OCI-LY1 (cell line): ENCODE measurements at regions not wholly inside any gene's neighbourhood (a gene's known extent, or its start where the extent isn't known, plus 50 kb on each side); places are given as distances from the start of the nearest gene placed in this dataset.

Experiments used
- H2AFZ ChIP-seq: fragments of 200-600 bp; sonication (generic), shearing (Covaris generic); 2 replicates; pipeline ENCODE4 v1.6.0; 2014; ENCODE audit warnings: antibody characterized with exemption, mild to moderate bottlenecking, low read length
- H3F3A ChIP-seq: fragments of 200-600 bp; sonication (generic), shearing (Covaris generic); 2 replicates; pipeline ENCODE4 v1.6.0; 2014; ENCODE audit warnings: mild to moderate bottlenecking, antibody characterized with exemption, low read length, moderate library complexity; ENCODE audit not compliant: insufficient read depth
- H3K27ac ChIP-seq: fragments of 200-600 bp; sonication (generic); 2 replicates; pipeline ENCODE4 v1.5.1; 2014; ENCODE audit warnings: low read length, mixed run types, mild to moderate bottlenecking, low read depth; ENCODE audit not compliant: poor library complexity, severe bottlenecking
- H3K27me3 ChIP-seq: fragments of 200-600 bp; sonication (generic); 2 replicates; pipeline ENCODE4 v1.6.0; 2014; ENCODE audit warnings: antibody characterized with exemption, mild to moderate bottlenecking, low read length, moderate library complexity; ENCODE audit not compliant: insufficient read depth
- H3K36me3 ChIP-seq: fragments of 200-600 bp; sonication (generic); 2 replicates; pipeline ENCODE4 v1.6.1; 2014; ENCODE audit warnings: mild to moderate bottlenecking, antibody characterized with exemption, low read length, moderate library complexity, mixed read lengths; ENCODE audit not compliant: insufficient read depth
- H3K4me1 ChIP-seq: fragments of 200-600 bp; sonication (generic); 2 replicates; pipeline ENCODE4 v1.5.1; 2014; ENCODE audit warnings: mild to moderate bottlenecking, low read length, moderate library complexity; ENCODE audit not compliant: insufficient read depth, severe bottlenecking
- H3K4me2 ChIP-seq: fragments of 200-600 bp; sonication (generic), shearing (Covaris generic); 2 replicates; pipeline ENCODE4 v1.6.1; 2014; ENCODE audit warnings: low read length
- H3K4me3 ChIP-seq: fragments of 200-600 bp; sonication (generic); 2 replicates; pipeline ENCODE4 v1.5.1; 2014; ENCODE audit warnings: low read length, low read depth, mild to moderate bottlenecking, mixed read lengths; ENCODE audit not compliant: poor library complexity, severe bottlenecking
- H3K79me2 ChIP-seq: fragments of 200-600 bp; shearing (Covaris generic); 2 replicates; pipeline ENCODE4 v1.6.1; 2016; ENCODE audit warnings: mixed run types, low read length, mixed read lengths; ENCODE audit not compliant: insufficient read depth
- H3K9ac ChIP-seq: fragments of 200-600 bp; sonication (generic), shearing (Covaris generic); 2 replicates; pipeline ENCODE4 v1.6.1; 2014; ENCODE audit warnings: mild to moderate bottlenecking, low read length, mixed read lengths
- H3K9me2 ChIP-seq: fragments of 200-600 bp; sonication (generic), shearing (Covaris generic); 2 replicates; pipeline ENCODE4 v1.6.1; 2014; ENCODE audit warnings: low read depth, mild to moderate bottlenecking, low read length, mixed read lengths
- H3K9me3 ChIP-seq: fragments of 200-600 bp; shearing (Covaris generic); 2 replicates; pipeline ENCODE4 v1.6.1; 2014; ENCODE audit warnings: low read length, mixed read lengths
- H4K20me1 ChIP-seq: fragments of 200-600 bp; sonication (generic), shearing (Covaris generic); 2 replicates; pipeline ENCODE4 v1.6.0; 2016; ENCODE audit warnings: mild to moderate bottlenecking, low read length; ENCODE audit not compliant: insufficient read depth
- EZH2 ChIP-seq: fragments of 200-600 bp; sonication (generic), shearing (Covaris generic); IDR thresholded peaks from 2 replicates; pipeline ENCODE4 v1.8.0; 2017; ENCODE audit warnings: borderline replicate concordance, mixed run types, mild to moderate bottlenecking, antibody characterized with exemption, low read length, moderate library complexity, mixed read lengths
- TF ChIP-seq, protein P1 (sequence below): fragments of 200-600 bp; sonication (generic), shearing (Covaris generic); IDR thresholded peaks from 2 replicates; pipeline ENCODE4 v1.5.1; 2017; ENCODE audit warnings: mild to moderate bottlenecking, antibody characterized with exemption, low read length, moderate library complexity, mixed read lengths

DNA sequence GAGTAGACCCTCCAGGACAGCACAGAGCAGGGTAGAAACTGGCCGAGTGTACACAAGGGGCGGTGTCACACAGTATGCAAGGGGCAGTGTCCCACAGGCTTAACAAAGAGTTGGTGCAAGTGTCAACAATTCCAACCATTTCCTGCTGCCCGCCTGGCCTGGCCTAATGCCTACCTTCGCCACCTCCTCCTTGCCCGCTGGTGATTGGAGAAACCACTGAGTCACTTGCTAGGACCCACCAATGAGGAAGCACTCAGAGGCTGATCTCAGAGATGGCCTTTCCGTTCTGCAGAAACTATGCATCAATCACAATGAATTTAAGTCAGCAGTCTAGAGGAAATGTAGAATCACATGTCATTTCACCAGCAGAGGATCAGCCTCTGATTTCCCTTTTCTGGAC is 263.3 kb upstream of the PKDCC start:
- H3K36me3 ChIP-seq = no peaks in the 10 kb centered on the region
- H4K20me1 ChIP-seq = no peaks in the 10 kb centered on the region
- no peaks in the 10 kb centered on the region for H3F3A ChIP-seq
- H3K79me2 ChIP-seq = no peaks in the 10 kb centered on the region
- H3K4me1 ChIP-seq = no peaks in the 10 kb centered on the region
- H3K27ac ChIP-seq = no peak overlapping the region
- H3K27me3 ChIP-seq = no peaks in the 10 kb centered on the region
- TF ChIP-seq EZH2 = no peak
- TF ChIP-seq, protein P1, sequence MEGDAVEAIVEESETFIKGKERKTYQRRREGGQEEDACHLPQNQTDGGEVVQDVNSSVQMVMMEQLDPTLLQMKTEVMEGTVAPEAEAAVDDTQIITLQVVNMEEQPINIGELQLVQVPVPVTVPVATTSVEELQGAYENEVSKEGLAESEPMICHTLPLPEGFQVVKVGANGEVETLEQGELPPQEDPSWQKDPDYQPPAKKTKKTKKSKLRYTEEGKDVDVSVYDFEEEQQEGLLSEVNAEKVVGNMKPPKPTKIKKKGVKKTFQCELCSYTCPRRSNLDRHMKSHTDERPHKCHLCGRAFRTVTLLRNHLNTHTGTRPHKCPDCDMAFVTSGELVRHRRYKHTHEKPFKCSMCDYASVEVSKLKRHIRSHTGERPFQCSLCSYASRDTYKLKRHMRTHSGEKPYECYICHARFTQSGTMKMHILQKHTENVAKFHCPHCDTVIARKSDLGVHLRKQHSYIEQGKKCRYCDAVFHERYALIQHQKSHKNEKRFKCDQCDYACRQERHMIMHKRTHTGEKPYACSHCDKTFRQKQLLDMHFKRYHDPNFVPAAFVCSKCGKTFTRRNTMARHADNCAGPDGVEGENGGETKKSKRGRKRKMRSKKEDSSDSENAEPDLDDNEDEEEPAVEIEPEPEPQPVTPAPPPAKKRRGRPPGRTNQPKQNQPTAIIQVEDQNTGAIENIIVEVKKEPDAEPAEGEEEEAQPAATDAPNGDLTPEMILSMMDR = no peak
- no peak overlapping the region for H3K9ac ChIP-seq
- no peaks in the 10 kb centered on the region for H3K9me2 ChIP-seq
- H3K4me3 ChIP-seq = no peak overlapping the region
- H3K9me3 ChIP-seq = no peaks in the 10 kb centered on the region
- no peak overlapping the region for H3K4me2 ChIP-seq
- H2AFZ ChIP-seq = no peak overlapping the region

DNA sequence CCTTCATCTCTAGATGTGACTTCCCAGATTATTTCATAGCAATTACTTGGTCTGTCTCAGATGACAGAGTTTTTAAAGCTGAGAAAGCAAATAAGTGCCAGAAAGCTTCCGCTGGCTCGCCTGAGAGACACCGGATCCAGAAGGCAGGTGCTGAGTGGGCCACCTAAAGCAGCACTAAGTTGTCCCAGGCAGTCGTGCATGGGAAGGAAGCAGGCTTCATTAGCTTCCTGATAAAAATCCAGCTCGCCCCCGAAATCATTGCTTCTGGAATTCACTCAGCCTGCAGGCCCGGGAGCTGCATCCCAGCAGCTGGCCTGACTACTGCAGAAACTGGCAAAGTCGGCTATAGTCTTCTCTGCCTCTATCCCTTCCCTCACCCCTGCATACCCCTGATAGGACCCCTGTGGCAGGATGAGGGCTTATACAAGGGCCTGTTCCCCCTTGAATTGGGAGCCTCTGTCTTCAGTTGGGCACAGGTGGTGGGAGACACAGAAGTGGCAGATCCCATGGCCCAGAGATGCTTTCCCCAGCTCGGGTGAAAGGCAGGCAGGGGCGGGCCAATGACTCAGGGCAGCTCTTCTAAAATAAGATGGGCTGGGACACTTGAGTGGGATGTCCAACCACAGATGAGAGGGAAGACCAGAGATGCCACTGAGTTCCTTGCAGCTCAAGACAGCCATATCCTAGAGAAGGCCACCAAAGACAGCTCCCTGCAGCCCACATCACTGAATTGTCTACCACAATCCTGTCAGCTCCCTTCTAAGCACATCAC is 262.4 kb upstream of the PKDCC start:
- Histone ChIP-seq H3K4me3 (no peak overlapping the region), H3K9me2 (no peaks in the 10 kb centered on the region), H3K36me3 (no peaks in the 10 kb centered on the region), H4K20me1 (no peaks in the 10 kb centered on the region), H3K4me1 (no peaks in the 10 kb centered on the region), H2AFZ (no peak overlapping the region), H3K9ac (no peak overlapping the region), H3K79me2 (no peaks in the 10 kb centered on the region), H3K9me3 (no peaks in the 10 kb centered on the region), H3K4me2 (no peak overlapping the region), H3F3A (no peaks in the 10 kb centered on the region), H3K27ac (no peak overlapping the region), H3K27me3 (no peaks in the 10 kb centered on the region)
- TF ChIP-seq, protein P1 = no peak
- TF ChIP-seq EZH2 = no peak

DNA sequence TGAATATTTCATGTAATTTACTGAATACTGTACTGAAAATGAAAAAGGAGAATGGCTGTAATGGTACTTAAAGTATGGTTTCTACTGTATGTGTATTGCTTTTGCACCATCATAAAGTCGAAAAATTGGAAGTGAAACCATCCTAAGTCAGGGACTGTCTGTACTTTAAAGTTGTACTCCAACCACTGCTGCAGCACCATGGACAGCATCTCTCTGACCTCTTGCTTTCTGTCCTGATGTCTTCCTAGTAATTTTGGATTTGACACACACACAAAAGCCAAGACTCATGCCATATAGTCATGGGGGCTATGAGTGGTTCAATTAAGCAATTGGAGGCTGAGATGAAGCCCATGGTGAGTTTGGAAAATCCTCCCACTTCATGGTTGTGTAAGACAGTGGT is 256.3 kb upstream of the PKDCC start:
- no peaks in the 10 kb centered on the region for H3F3A ChIP-seq
- no peak overlapping the region for H3K27ac ChIP-seq
- no peaks in the 10 kb centered on the region for H3K9me3 ChIP-seq
- no peak overlapping the region for H3K4me2 ChIP-seq
- H3K4me3 ChIP-seq = no peak overlapping the region
- H2AFZ ChIP-seq = no peak overlapping the region
- no peaks in the 10 kb centered on the region for H3K79me2 ChIP-seq
- no peak overlapping the region for H3K9ac ChIP-seq
- no peaks in the 10 kb centered on the region for H3K9me2 ChIP-seq
- no peak for TF ChIP-seq EZH2
- TF ChIP-seq, protein P1 = no peak
- no peaks in the 10 kb centered on the region for H3K4me1 ChIP-seq
- H4K20me1 ChIP-seq = no peaks in the 10 kb centered on the region
- H3K36me3 ChIP-seq = no peaks in the 10 kb centered on the region
- no peaks in the 10 kb centered on the region for H3K27me3 ChIP-seq
